HEK293 (cell line): ENCODE measurements at regions not wholly inside any gene's neighbourhood (a gene's known extent, or its start where the extent isn't known, plus 50 kb on each side); places are given as distances from the start of the nearest gene placed in this dataset.

Experiments used
- CTCF ChIA-PET: fragments of 350-600 bp; formaldehyde crosslinking; extraction: SDS; loops from one replicate; lab custom pipeline; 2021; ENCODE audit warnings: antibody characterized with exemption; lab: Yijun Ruan, JAX
- POLR2A ChIA-PET: fragments of 300-600 bp; formaldehyde crosslinking; extraction: SDS; loops from one replicate; lab custom pipeline; 2020; ENCODE audit warnings: antibody characterized with exemption, inconsistent platforms; lab: Yijun Ruan, JAX
- H3K27ac ChIP-seq: fragments of 200-500 bp; sonication (Bioruptor generic); 2 replicates; pipeline ENCODE4 v1.5.1; 2014; ENCODE audit warnings: low read depth, low read length, control low read depth, inconsistent platforms; ENCODE audit errors: extremely low read depth
- H3K36me3 ChIP-seq, 2 experiments: fragments of 200-500 bp in 1 of 2; sonication (Bioruptor generic) in 1 of 2; 1 replicate in 1 of 2; 2 replicates in 1 of 2; pipeline ENCODE4 v1.5.1; 2014 to 2017; ENCODE audit warnings: inconsistent platforms in 2 of 2, low read length in 2 of 2; ENCODE audit not compliant: control insufficient read depth in 2 of 2, insufficient read depth in 1 of 2
- H3K4me1 ChIP-seq: fragments of 200-500 bp; sonication (Bioruptor generic); 2 replicates; pipeline ENCODE4 v1.5.1; 2014; ENCODE audit warnings: mild to moderate bottlenecking, low read length, inconsistent platforms; ENCODE audit not compliant: control insufficient read depth, insufficient read depth
- H3K4me3 ChIP-seq: 2 replicates; pipeline ENCODE4 v1.5.1; 2011; ENCODE audit warnings: low read depth, mild to moderate bottlenecking, control low read depth, low read length, moderate library complexity
- H3K9me3 ChIP-seq: fragments of 200-500 bp; sonication (Bioruptor generic); 2 replicates; pipeline ENCODE4 v1.5.1; 2014; ENCODE audit warnings: low read depth, low read length, inconsistent platforms; ENCODE audit not compliant: control insufficient read depth, insufficient read depth
- BCL11B ChIP-seq: fragments of 450-650 bp; formaldehyde crosslinking; IDR thresholded peaks from 2 replicates; pipeline ENCODE4 v1.5.1; 2016; ENCODE audit warnings: low read depth, missing biosample characterization, missing genetic modification characterization
- MEIS1 ChIP-seq: sonication (generic); formaldehyde crosslinking; IDR thresholded peaks from 2 replicates; pipeline ENCODE4 v1.8.1; 2022; ENCODE audit warnings: missing genetic modification reagents, mild to moderate bottlenecking, borderline replicate concordance
- OVOL3 ChIP-seq: fragments of 450-650 bp; formaldehyde crosslinking; IDR thresholded peaks from 2 replicates; pipeline ENCODE4 v1.5.1; 2016; ENCODE audit warnings: missing biosample characterization, missing genetic modification characterization
- SCRT1 ChIP-seq: fragments of 450-650 bp; formaldehyde crosslinking; IDR thresholded peaks from 2 replicates; pipeline ENCODE4 v1.5.1; 2016; ENCODE audit warnings: missing biosample characterization, missing genetic modification characterization, borderline replicate concordance
- ZBTB20 ChIP-seq: fragments of 450-650 bp; formaldehyde crosslinking; IDR thresholded peaks from 2 replicates; pipeline ENCODE4 v1.5.1; 2016; ENCODE audit warnings: missing biosample characterization, missing genetic modification characterization
- ZBTB7A ChIP-seq: fragments of 450-650 bp; formaldehyde crosslinking; IDR thresholded peaks from 2 replicates; pipeline ENCODE4 v1.5.1; 2016; ENCODE audit warnings: low read depth, missing biosample characterization, missing genetic modification characterization
- ZNF174 ChIP-seq: fragments of 450-650 bp; formaldehyde crosslinking; IDR thresholded peaks from 2 replicates; pipeline ENCODE4 v1.5.0; 2017; ENCODE audit warnings: missing biosample characterization, mild to moderate bottlenecking, missing genetic modification characterization
- ZNF366 ChIP-seq: fragments of 450-650 bp; formaldehyde crosslinking; conservative IDR thresholded peaks from 2 replicates; pipeline ENCODE4 v1.5.1; 2016; ENCODE audit warnings: missing biosample characterization, missing genetic modification characterization
- ZNF391 ChIP-seq: fragments of 450-650 bp; formaldehyde crosslinking; IDR thresholded peaks from 2 replicates; pipeline ENCODE4 v1.5.1; 2016; ENCODE audit warnings: low read depth, missing biosample characterization, missing genetic modification characterization, borderline replicate concordance
- ZNF423 ChIP-seq: fragments of 450-650 bp; formaldehyde crosslinking; IDR thresholded peaks from 2 replicates; pipeline ENCODE4 v1.5.1; 2016; ENCODE audit warnings: missing biosample characterization, missing genetic modification characterization
- ZNF610 ChIP-seq: fragments of 450-650 bp; formaldehyde crosslinking; IDR thresholded peaks from 2 replicates; pipeline ENCODE4 v1.5.1; 2016; ENCODE audit warnings: missing biosample characterization, missing genetic modification characterization, borderline replicate concordance
- ZNF791 ChIP-seq: fragments of 450-650 bp; formaldehyde crosslinking; IDR thresholded peaks from 2 replicates; pipeline ENCODE4 v1.5.1; 2016; ENCODE audit warnings: missing biosample characterization, missing genetic modification characterization
- ZNF792 ChIP-seq: fragments of 450-650 bp; formaldehyde crosslinking; IDR thresholded peaks from 2 replicates; pipeline ENCODE4 v1.5.1; 2016; ENCODE audit warnings: missing biosample characterization, missing genetic modification characterization
- TF ChIP-seq, protein P1 (sequence below): fragments of 450-650 bp; formaldehyde crosslinking; IDR thresholded peaks from 2 replicates; pipeline ENCODE4 v1.5.1; 2016; ENCODE audit warnings: missing biosample characterization, missing genetic modification characterization
- TF ChIP-seq, protein P2 (sequence below): fragments of 450-650 bp; formaldehyde crosslinking; IDR thresholded peaks from 2 replicates; pipeline ENCODE4 v1.5.1; 2017; ENCODE audit warnings: missing biosample characterization, missing genetic modification characterization
- TF ChIP-seq, protein P3 (sequence below): fragments of 450-650 bp; formaldehyde crosslinking; conservative IDR thresholded peaks from 2 replicates; pipeline ENCODE4 v1.5.1; 2016; ENCODE audit warnings: low read depth, missing biosample characterization, missing genetic modification characterization
- TF ChIP-seq, protein P4 (sequence below): fragments of 450-650 bp; formaldehyde crosslinking; IDR thresholded peaks from 2 replicates; pipeline ENCODE4 v1.5.1; 2016; ENCODE audit warnings: missing biosample characterization, missing genetic modification characterization
- TF ChIP-seq, protein P5 (sequence below): fragments of 450-650 bp; formaldehyde crosslinking; IDR thresholded peaks from 2 replicates; pipeline ENCODE4 v1.5.1; 2016; ENCODE audit warnings: missing biosample characterization, missing genetic modification characterization

DNA sequence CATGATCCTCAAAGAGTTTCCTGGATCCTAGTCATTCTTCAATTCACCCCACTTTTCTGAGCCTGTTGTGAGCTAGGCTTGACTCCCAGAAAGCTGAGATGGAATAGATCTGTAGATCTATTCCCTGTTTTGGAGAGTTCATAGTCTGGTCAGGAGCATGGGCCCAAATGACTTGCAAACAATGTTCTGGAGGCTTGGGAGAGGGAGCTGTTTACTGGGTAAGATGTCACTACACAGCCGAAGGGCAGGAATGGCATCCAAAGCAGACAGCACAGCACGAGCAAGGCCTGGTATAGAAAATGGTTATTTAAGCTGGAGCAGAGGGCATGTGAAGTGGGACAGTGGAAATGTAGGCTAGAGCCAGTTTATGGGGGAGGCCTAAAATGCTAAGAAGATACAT lies 152.5 kb upstream of the ALDH1B1 start:
- ChIA-PET POLR2A (no interaction called here), CTCF (interaction anchor here (0.7 kb wide), 1 partner anchor 16 kb away, joined by 5 read pairs; no protein-coding TSS in a partner anchor)
- Histone ChIP-seq H3K27ac (no peak overlapping the region), H3K9me3 (no peaks in the 10 kb centered on the region), H3K36me3 (no peaks in the 10 kb centered on the region), H3K4me3 (no peak overlapping the region), H3K4me1 (no peaks in the 10 kb centered on the region)
- no peak for TF ChIP-seq ZNF792 (tag by site-specific recombination)
- TF ChIP-seq, protein P1, sequence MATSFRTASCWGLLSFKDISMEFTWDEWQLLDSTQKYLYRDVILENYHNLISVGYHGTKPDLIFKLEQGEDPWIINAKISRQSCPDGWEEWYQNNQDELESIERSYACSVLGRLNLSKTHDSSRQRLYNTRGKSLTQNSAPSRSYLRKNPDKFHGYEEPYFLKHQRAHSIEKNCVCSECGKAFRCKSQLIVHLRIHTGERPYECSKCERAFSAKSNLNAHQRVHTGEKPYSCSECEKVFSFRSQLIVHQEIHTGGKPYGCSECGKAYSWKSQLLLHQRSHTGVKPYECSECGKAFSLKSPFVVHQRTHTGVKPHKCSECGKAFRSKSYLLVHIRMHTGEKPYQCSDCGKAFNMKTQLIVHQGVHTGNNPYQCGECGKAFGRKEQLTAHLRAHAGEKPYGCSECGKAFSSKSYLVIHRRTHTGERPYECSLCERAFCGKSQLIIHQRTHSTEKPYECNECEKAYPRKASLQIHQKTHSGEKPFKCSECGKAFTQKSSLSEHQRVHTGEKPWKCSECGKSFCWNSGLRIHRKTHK, result no peak
- TF ChIP-seq ZNF423, result no peak
- TF ChIP-seq ZNF366 (tag by site-specific recombination), result no peak
- TF ChIP-seq, protein P2, sequence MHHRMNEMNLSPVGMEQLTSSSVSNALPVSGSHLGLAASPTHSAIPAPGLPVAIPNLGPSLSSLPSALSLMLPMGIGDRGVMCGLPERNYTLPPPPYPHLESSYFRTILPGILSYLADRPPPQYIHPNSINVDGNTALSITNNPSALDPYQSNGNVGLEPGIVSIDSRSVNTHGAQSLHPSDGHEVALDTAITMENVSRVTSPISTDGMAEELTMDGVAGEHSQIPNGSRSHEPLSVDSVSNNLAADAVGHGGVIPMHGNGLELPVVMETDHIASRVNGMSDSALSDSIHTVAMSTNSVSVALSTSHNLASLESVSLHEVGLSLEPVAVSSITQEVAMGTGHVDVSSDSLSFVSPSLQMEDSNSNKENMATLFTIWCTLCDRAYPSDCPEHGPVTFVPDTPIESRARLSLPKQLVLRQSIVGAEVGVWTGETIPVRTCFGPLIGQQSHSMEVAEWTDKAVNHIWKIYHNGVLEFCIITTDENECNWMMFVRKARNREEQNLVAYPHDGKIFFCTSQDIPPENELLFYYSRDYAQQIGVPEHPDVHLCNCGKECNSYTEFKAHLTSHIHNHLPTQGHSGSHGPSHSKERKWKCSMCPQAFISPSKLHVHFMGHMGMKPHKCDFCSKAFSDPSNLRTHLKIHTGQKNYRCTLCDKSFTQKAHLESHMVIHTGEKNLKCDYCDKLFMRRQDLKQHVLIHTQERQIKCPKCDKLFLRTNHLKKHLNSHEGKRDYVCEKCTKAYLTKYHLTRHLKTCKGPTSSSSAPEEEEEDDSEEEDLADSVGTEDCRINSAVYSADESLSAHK (tag by site-specific recombination), result no peak
- no peak for TF ChIP-seq ZNF391 (tag by site-specific recombination)
- TF ChIP-seq ZNF610 (tag by site-specific recombination), result no peak
- no peak for TF ChIP-seq ZBTB7A (tag by site-specific recombination)
- no peak for TF ChIP-seq SCRT1 (tag by site-specific recombination)
- TF ChIP-seq ZNF791 (tag by site-specific recombination), result no peak
- TF ChIP-seq BCL11B, result no peak
- no peak for TF ChIP-seq ZBTB20 (tag by site-specific recombination)
- TF ChIP-seq OVOL3, result no peak
- no peak for TF ChIP-seq ZNF174
- no peak for TF ChIP-seq MEIS1 (CRISPR knock-in tag)
- TF ChIP-seq, protein P3, sequence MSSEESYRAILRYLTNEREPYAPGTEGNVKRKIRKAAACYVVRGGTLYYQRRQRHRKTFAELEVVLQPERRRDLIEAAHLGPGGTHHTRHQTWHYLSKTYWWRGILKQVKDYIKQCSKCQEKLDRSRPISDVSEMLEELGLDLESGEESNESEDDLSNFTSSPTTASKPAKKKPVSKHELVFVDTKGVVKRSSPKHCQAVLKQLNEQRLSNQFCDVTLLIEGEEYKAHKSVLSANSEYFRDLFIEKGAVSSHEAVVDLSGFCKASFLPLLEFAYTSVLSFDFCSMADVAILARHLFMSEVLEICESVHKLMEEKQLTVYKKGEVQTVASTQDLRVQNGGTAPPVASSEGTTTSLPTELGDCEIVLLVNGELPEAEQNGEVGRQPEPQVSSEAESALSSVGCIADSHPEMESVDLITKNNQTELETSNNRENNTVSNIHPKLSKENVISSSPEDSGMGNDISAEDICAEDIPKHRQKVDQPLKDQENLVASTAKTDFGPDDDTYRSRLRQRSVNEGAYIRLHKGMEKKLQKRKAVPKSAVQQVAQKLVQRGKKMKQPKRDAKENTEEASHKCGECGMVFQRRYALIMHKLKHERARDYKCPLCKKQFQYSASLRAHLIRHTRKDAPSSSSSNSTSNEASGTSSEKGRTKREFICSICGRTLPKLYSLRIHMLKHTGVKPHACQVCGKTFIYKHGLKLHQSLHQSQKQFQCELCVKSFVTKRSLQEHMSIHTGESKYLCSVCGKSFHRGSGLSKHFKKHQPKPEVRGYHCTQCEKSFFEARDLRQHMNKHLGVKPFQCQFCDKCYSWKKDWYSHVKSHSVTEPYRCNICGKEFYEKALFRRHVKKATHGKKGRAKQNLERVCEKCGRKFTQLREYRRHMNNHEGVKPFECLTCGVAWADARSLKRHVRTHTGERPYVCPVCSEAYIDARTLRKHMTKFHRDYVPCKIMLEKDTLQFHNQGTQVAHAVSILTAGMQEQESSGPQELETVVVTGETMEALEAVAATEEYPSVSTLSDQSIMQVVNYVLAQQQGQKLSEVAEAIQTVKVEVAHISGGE (tag by site-specific recombination), result no peak

DNA sequence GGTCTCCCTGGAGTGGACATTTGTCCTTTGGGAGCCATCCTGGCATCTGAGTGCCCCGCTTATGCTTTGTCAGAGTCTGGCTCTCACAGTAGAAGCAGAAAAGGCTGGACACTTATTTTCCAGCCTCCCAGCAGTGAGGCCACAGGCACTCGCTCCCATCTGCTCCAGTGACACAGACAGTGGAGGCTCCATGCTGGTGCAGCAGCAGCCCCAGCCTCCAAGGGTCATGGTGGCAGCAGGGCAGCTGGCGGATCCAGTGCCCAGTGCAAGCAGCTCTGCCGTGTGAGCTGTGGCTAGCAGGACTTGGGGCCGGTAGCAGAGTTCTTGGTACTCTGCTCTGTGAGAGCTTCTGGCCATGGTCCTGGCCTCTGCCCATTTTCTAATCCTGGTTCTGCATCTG lies 157.3 kb upstream of the ALDH1B1 start:
- ChIA-PET POLR2A (no interaction called here), CTCF (no interaction called here)
- Histone ChIP-seq H3K4me1 (no peaks in the 10 kb centered on the region), H3K9me3 (no peaks in the 10 kb centered on the region), H3K27ac (no peak overlapping the region), H3K4me3 (no peak overlapping the region), H3K36me3 (no peaks in the 10 kb centered on the region)
- TF ChIP-seq, protein P4, sequence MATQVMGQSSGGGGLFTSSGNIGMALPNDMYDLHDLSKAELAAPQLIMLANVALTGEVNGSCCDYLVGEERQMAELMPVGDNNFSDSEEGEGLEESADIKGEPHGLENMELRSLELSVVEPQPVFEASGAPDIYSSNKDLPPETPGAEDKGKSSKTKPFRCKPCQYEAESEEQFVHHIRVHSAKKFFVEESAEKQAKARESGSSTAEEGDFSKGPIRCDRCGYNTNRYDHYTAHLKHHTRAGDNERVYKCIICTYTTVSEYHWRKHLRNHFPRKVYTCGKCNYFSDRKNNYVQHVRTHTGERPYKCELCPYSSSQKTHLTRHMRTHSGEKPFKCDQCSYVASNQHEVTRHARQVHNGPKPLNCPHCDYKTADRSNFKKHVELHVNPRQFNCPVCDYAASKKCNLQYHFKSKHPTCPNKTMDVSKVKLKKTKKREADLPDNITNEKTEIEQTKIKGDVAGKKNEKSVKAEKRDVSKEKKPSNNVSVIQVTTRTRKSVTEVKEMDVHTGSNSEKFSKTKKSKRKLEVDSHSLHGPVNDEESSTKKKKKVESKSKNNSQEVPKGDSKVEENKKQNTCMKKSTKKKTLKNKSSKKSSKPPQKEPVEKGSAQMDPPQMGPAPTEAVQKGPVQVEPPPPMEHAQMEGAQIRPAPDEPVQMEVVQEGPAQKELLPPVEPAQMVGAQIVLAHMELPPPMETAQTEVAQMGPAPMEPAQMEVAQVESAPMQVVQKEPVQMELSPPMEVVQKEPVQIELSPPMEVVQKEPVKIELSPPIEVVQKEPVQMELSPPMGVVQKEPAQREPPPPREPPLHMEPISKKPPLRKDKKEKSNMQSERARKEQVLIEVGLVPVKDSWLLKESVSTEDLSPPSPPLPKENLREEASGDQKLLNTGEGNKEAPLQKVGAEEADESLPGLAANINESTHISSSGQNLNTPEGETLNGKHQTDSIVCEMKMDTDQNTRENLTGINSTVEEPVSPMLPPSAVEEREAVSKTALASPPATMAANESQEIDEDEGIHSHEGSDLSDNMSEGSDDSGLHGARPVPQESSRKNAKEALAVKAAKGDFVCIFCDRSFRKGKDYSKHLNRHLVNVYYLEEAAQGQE (tag by site-specific recombination), result 0 out of 2 replicates have a peak, but pooled peaks have one; percentile 39
- TF ChIP-seq, protein P5, sequence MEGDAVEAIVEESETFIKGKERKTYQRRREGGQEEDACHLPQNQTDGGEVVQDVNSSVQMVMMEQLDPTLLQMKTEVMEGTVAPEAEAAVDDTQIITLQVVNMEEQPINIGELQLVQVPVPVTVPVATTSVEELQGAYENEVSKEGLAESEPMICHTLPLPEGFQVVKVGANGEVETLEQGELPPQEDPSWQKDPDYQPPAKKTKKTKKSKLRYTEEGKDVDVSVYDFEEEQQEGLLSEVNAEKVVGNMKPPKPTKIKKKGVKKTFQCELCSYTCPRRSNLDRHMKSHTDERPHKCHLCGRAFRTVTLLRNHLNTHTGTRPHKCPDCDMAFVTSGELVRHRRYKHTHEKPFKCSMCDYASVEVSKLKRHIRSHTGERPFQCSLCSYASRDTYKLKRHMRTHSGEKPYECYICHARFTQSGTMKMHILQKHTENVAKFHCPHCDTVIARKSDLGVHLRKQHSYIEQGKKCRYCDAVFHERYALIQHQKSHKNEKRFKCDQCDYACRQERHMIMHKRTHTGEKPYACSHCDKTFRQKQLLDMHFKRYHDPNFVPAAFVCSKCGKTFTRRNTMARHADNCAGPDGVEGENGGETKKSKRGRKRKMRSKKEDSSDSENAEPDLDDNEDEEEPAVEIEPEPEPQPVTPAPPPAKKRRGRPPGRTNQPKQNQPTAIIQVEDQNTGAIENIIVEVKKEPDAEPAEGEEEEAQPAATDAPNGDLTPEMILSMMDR (tag by site-specific recombination), result no peak
